H9 (cell line): ENCODE measurements at regions not wholly inside any gene's neighbourhood (a gene's known extent, or its start where the extent isn't known, plus 50 kb on each side); places are given as distances from the start of the nearest gene placed in this dataset.

Experiments
- DNase-seq: peaks from one replicate; pipeline ENCODE4 v3.0.0-alpha.2; 2017
- H2AFZ ChIP-seq: one replicate; pipeline ENCODE4 v1.6.1; 2013; ENCODE audit warnings: mild to moderate bottlenecking, low read length, control low read depth, moderate library complexity
- H2AK5ac ChIP-seq: 2 replicates; pipeline ENCODE4 v1.6.1; 2013; ENCODE audit warnings: low read length, control low read depth, mixed read lengths; ENCODE audit not compliant: insufficient read length
- H2BK120ac ChIP-seq: one replicate; pipeline ENCODE4 v1.6.1; 2013; ENCODE audit warnings: low read depth, mild to moderate bottlenecking, low read length, control low read depth, inconsistent platforms; ENCODE audit not compliant: poor library complexity, severe bottlenecking
- H2BK12ac ChIP-seq: 2 replicates; pipeline ENCODE4 v1.6.1; 2013; ENCODE audit warnings: low read length, control low read depth, mixed read lengths, low read depth; ENCODE audit not compliant: insufficient read length
- H2BK15ac ChIP-seq: 2 replicates; pipeline ENCODE4 v1.6.1; 2013; ENCODE audit warnings: low read depth, low read length, control low read depth
- H2BK20ac ChIP-seq: one replicate; pipeline ENCODE4 v1.6.1; 2013; ENCODE audit warnings: low read depth, mild to moderate bottlenecking, low read length, control low read depth, inconsistent platforms; ENCODE audit not compliant: poor library complexity, severe bottlenecking
- H2BK5ac ChIP-seq: 2 replicates; pipeline ENCODE4 v1.6.1; 2013; ENCODE audit warnings: low read length, control low read depth, mixed read lengths; ENCODE audit not compliant: insufficient read length
- H3K14ac ChIP-seq: 2 replicates; pipeline ENCODE4 v1.6.1; 2013; ENCODE audit warnings: low read length, control low read depth; ENCODE audit not compliant: insufficient read depth
- H3K18ac ChIP-seq: 2 replicates; pipeline ENCODE4 v1.6.1; 2013; ENCODE audit warnings: low read depth, mild to moderate bottlenecking, mixed read lengths, low read length, control low read depth; ENCODE audit not compliant: insufficient read length
- H3K23ac ChIP-seq: 2 replicates; pipeline ENCODE4 v1.6.1; 2013; ENCODE audit warnings: low read length, control low read depth, mixed read lengths, low read depth; ENCODE audit not compliant: insufficient read length
- H3K23me2 ChIP-seq: 2 replicates; pipeline ENCODE4 v1.6.1; 2013; ENCODE audit warnings: low read depth, mild to moderate bottlenecking, mixed read lengths, low read length, control low read depth; ENCODE audit not compliant: insufficient read length, poor library complexity, severe bottlenecking
- H3K27ac ChIP-seq: 2 replicates; pipeline ENCODE4 v1.5.1; 2013; ENCODE audit warnings: low read length, control low read depth, mixed read lengths, low read depth; ENCODE audit not compliant: insufficient read length
- H3K27me3 ChIP-seq: 2 replicates; pipeline ENCODE4 v1.6.1; 2013; ENCODE audit warnings: low read length, control low read depth, inconsistent platforms; ENCODE audit not compliant: insufficient read depth
- H3K4ac ChIP-seq: 2 replicates; pipeline ENCODE4 v1.6.1; 2013; ENCODE audit warnings: low read depth, mild to moderate bottlenecking, control low read depth, inconsistent platforms, low read length, moderate library complexity
- H3K4me1 ChIP-seq: 2 replicates; pipeline ENCODE4 v1.6.1; 2013; ENCODE audit warnings: low read length, control low read depth, inconsistent platforms; ENCODE audit not compliant: insufficient read depth
- H3K4me2 ChIP-seq: 2 replicates; pipeline ENCODE4 v1.6.1; 2013; ENCODE audit warnings: low read length, control low read depth, mixed read lengths; ENCODE audit not compliant: insufficient read length, insufficient read depth
- H3K56ac ChIP-seq: 2 replicates; pipeline ENCODE4 v1.6.1; 2013; ENCODE audit warnings: low read depth, mild to moderate bottlenecking, mixed read lengths, low read length, control low read depth; ENCODE audit not compliant: insufficient read length
- H3K79me1 ChIP-seq: 2 replicates; pipeline ENCODE4 v1.6.1; 2013; ENCODE audit warnings: low read depth, mild to moderate bottlenecking, moderate library complexity, low read length, control low read depth, inconsistent platforms; ENCODE audit not compliant: insufficient read depth, poor library complexity, severe bottlenecking
- H3K79me2 ChIP-seq: 2 replicates; pipeline ENCODE4 v1.6.1; 2013; ENCODE audit warnings: low read length, control low read depth, inconsistent platforms; ENCODE audit not compliant: insufficient read depth
- H3K9ac ChIP-seq: 2 replicates; pipeline ENCODE4 v1.6.1; 2013; ENCODE audit warnings: low read length, control low read depth, mixed read lengths; ENCODE audit not compliant: insufficient read length; ENCODE audit errors: extremely low read depth
- H3K9me3 ChIP-seq: one replicate; pipeline ENCODE4 v1.6.1; 2013; ENCODE audit warnings: low read depth, low read length, inconsistent platforms; ENCODE audit not compliant: control insufficient read depth
- H3T11ph ChIP-seq: one replicate; pipeline ENCODE4 v1.6.1; 2013; ENCODE audit warnings: mild to moderate bottlenecking, low read length, control low read depth, inconsistent platforms
- H4K20me1 ChIP-seq: one replicate; pipeline ENCODE4 v1.6.1; 2013; ENCODE audit not compliant: control insufficient read depth, insufficient read length, insufficient read depth
- H4K5ac ChIP-seq: 2 replicates; pipeline ENCODE4 v1.6.1; 2013; ENCODE audit warnings: low read depth, mild to moderate bottlenecking, mixed read lengths, low read length, control low read depth; ENCODE audit not compliant: insufficient read length
- H4K8ac ChIP-seq: replicated peaks from 2 replicates; pipeline ENCODE4 v1.6.1; 2013; ENCODE audit warnings: low read length, control low read depth, mixed read lengths, low read depth; ENCODE audit not compliant: insufficient read length
- H4K91ac ChIP-seq: 2 replicates; pipeline ENCODE4 v1.6.1; 2013; ENCODE audit warnings: low read depth, mild to moderate bottlenecking, moderate library complexity, mixed read lengths, low read length, control low read depth; ENCODE audit not compliant: insufficient read length
- H3K27ac Mint-ChIP-seq, 3 experiments: 2 replicates in 2 of 3; 3 replicates in 1 of 3; pipeline ENCODE4 v1.8.0; 2020 to 2021; ENCODE audit warnings: mixed read lengths in 3 of 3, mild to moderate bottlenecking in 1 of 3, moderate library complexity in 1 of 3
- H3K27me3 Mint-ChIP-seq: 2 replicates; pipeline ENCODE4 v1.8.0; 2021; ENCODE audit warnings: low read depth, mild to moderate bottlenecking, moderate library complexity, mixed read lengths
- H3K36me3 Mint-ChIP-seq, 3 experiments: 2 replicates in 2 of 3; 3 replicates in 1 of 3; pipeline ENCODE4 v1.8.0; 2020 to 2021; ENCODE audit warnings: low read depth in 3 of 3, mixed read lengths in 3 of 3; ENCODE audit not compliant: insufficient read depth in 1 of 3
- H3K4me1 Mint-ChIP-seq, 2 experiments: 2 replicates each; pipeline ENCODE4 v1.8.0; 2020; ENCODE audit warnings: mixed read lengths in 2 of 2
- H3K4me3 Mint-ChIP-seq, 2 experiments: 2 replicates in 1 of 2; 3 replicates in 1 of 2; pipeline ENCODE4 v1.8.0; 2020 to 2021; ENCODE audit warnings: mild to moderate bottlenecking in 2 of 2, mixed read lengths in 2 of 2, moderate library complexity in 1 of 2
- H3K9me3 Mint-ChIP-seq, 2 experiments: 2 replicates in 1 of 2; 3 replicates in 1 of 2; pipeline ENCODE4 v1.8.0; 2020; ENCODE audit warnings: mild to moderate bottlenecking in 2 of 2, mixed read lengths in 2 of 2, moderate library complexity in 1 of 2
- WGBS: extraction: QIAGEN DNeasy Blood & Tissue Kit; methylation state at CpG from one replicate; pipeline ENCODE4 v1.1.7; 2013; ENCODE audit warnings: missing lambda C conversion rate, low lambda C conversion rate, mixed read lengths; ENCODE audit not compliant: insufficient read length; ENCODE audit errors: extremely low coverage; 5-methylcytosine and 5-hydroxymethylcytosine counted together
- TF ChIP-seq, protein P1 (sequence below): fragments of 200-600 bp; sonication (generic); conservative IDR thresholded peaks from 3 replicates; pipeline ENCODE4 v1.8.0; 2021; ENCODE audit warnings: antibody characterized with exemption, mild to moderate bottlenecking

- Histone ChIP-seq H3K27ac (no peak overlapping the region), H3K18ac (no peak overlapping the region), H4K20me1 (no peaks in the 10 kb centered on the region), H3K23me2 (no peaks in the 10 kb centered on the region), H4K91ac (no peak overlapping the region), H2AFZ (no peak overlapping the region), H3K4ac (no peak overlapping the region), H2AK5ac (no peak overlapping the region), H3K9ac (no peak overlapping the region), H4K8ac (no peak overlapping the region), H3K56ac (no peak overlapping the region), H3K79me1 (no peaks in the 10 kb centered on the region), H2BK5ac (no peak overlapping the region), H2BK20ac (no peak overlapping the region), H2BK120ac (no peak overlapping the region), H3K9me3 (no peaks in the 10 kb centered on the region), H2BK15ac (no peak overlapping the region), H3K23ac (no peak overlapping the region), H3K14ac (no peak overlapping the region), H3T11ph (no peak overlapping the region), H3K79me2 (no peaks in the 10 kb centered on the region), H2BK12ac (no peak overlapping the region), H3K27me3 (no peaks in the 10 kb centered on the region), H3K4me2 (no peak overlapping the region), H3K4me1 (no peaks in the 10 kb centered on the region), H4K5ac (no peak overlapping the region)
- WGBS, result no CpG with 5 or more reads among the region's 1 CpG
- no peaks in the 10 kb centered on the region for H3K36me3 Mint-ChIP-seq
- no peaks in the 10 kb centered on the region for H3K4me1 Mint-ChIP-seq
- no peaks in the 10 kb centered on the region for H3K27me3 Mint-ChIP-seq
- H3K27ac Mint-ChIP-seq, result no peak overlapping the region
- DNase-seq, result no peak
- TF ChIP-seq, protein P1, sequence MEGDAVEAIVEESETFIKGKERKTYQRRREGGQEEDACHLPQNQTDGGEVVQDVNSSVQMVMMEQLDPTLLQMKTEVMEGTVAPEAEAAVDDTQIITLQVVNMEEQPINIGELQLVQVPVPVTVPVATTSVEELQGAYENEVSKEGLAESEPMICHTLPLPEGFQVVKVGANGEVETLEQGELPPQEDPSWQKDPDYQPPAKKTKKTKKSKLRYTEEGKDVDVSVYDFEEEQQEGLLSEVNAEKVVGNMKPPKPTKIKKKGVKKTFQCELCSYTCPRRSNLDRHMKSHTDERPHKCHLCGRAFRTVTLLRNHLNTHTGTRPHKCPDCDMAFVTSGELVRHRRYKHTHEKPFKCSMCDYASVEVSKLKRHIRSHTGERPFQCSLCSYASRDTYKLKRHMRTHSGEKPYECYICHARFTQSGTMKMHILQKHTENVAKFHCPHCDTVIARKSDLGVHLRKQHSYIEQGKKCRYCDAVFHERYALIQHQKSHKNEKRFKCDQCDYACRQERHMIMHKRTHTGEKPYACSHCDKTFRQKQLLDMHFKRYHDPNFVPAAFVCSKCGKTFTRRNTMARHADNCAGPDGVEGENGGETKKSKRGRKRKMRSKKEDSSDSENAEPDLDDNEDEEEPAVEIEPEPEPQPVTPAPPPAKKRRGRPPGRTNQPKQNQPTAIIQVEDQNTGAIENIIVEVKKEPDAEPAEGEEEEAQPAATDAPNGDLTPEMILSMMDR, result no peak
- no peaks in the 10 kb centered on the region for H3K9me3 Mint-ChIP-seq
- H3K4me3 Mint-ChIP-seq, result no peak overlapping the region
Measured at GRCh38 chr14:83470959-83471695, 1937.5 kb upstream of the SEL1L start.
